WI38 (cell line): ENCODE measurements at regions not wholly inside any gene's neighbourhood (a gene's known extent, or its start where the extent isn't known, plus 50 kb on each side); places are given as distances from the start of the nearest gene placed in this dataset.

ENCODE experiments used
- H3K4me3 ChIP-seq: 2 replicates; pipeline ENCODE4 v1.5.1; 2011; ENCODE audit warnings: low read depth, mild to moderate bottlenecking, control low read depth, low read length
- CTCF ChIP-seq: IDR thresholded peaks from 2 replicates; pipeline ENCODE4 v1.5.1; 2012; ENCODE audit warnings: low read depth, mild to moderate bottlenecking, control low read depth, low read length

GRCh38 chr10:91170418-91170817, 50.0 kb upstream of the PCGF5 start:
- TF ChIP-seq CTCF = no peak
- H3K4me3 ChIP-seq = no peak overlapping the region
